DND-41 (cell line): ENCODE measurements at regions not wholly inside any gene's neighbourhood (a gene's known extent, or its start where the extent isn't known, plus 50 kb on each side); places are given as distances from the start of the nearest gene placed in this dataset.

Source experiments
- CTCF ChIP-seq: IDR thresholded peaks from 2 replicates; pipeline ENCODE4 v1.5.1; 2012; ENCODE audit warnings: borderline replicate concordance, low read length, moderate library complexity, mild to moderate bottlenecking; ENCODE audit not compliant: poor library complexity, severe bottlenecking; ENCODE audit errors: extremely low read depth
- EZH2 ChIP-seq: IDR thresholded peaks from 3 replicates; pipeline ENCODE4 v1.6.1; 2012; ENCODE audit warnings: borderline replicate concordance, low read depth, mild to moderate bottlenecking, moderate library complexity, low read length, inconsistent platforms; ENCODE audit not compliant: severe bottlenecking

DNA sequence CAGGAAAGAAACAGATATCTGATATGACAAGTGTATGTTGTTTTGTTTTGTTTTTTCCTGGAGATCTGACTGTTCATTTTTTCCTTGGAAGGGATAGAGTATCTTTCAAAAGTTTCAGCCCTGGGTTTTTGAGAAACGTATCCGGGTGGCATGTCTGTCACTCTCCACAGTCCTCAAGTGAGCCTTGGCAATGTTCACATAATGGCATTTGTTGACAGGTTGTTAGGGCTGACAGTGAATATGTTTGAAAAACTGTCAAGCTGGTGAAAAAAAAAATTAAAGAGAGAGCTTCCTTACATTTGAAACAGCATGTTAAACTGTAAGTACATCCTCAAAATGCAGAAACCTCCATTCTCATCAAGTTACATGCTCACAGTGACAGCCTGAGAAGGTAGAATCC, 113.0 kb upstream of the DYNLRB2 start:
- TF ChIP-seq CTCF (no peak), EZH2 (no peak)
